PC-3 (cell line): ENCODE measurements at regions not wholly inside any gene's neighbourhood (a gene's known extent, or its start where the extent isn't known, plus 50 kb on each side); places are given as distances from the start of the nearest gene placed in this dataset.

ENCODE experiments used
- CTCF ChIP-seq: fragments of 300-600 bp; sonication (generic); conservative IDR thresholded peaks from 2 replicates; pipeline ENCODE4 v1.5.1; 2017; ENCODE audit warnings: antibody characterized with exemption, low read depth, mild to moderate bottlenecking, low read length
- EZH2 ChIP-seq: fragments of 300-600 bp; sonication (generic); IDR thresholded peaks from one replicate; pipeline ENCODE4 v1.6.1; 2017; ENCODE audit warnings: antibody characterized with exemption, mild to moderate bottlenecking, low read length; ENCODE audit not compliant: unreplicated experiment
- EZH2phosphoT487 ChIP-seq: fragments of 300-600 bp; sonication (generic); IDR thresholded peaks from 2 replicates; pipeline ENCODE4 v1.6.1; 2018; ENCODE audit warnings: mild to moderate bottlenecking, antibody characterized with exemption, low read length, borderline replicate concordance

DNA sequence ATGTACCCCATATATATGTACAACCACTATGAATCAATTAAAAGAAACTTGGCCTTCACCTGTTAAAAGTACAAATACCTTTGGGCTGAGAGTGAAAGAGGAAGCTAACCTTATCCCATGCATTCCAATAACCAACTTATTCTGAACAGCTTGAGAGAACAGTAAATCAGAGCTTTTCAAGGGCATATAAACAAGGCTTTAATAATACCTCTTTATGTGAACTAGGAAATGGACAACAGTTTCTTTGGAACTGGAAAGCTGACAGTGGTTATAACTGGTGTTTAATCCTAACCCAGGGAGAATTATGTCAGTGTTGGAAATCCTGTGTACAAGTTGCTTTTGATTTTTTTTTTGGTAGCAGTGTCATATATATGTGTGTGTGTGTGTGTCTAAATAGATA, 170.5 kb downstream of the TFAP2B start:
- TF ChIP-seq CTCF (no peak), EZH2 (no peak), EZH2phosphoT487 (no peak)
